ENCODE measurements at regions not wholly inside any gene's neighbourhood (a gene's known extent, or its start where the extent isn't known, plus 50 kb on each side); places are given as distances from the start of the nearest gene placed in this dataset.

GRCh38 chr20:60064554-60065196 lies 106.5 kb downstream of the CDH26 start:
- no peak for DNase-seq (ENCODE audit: low spot score)

GRCh38 chr20:60065741-60066437 lies 107.7 kb downstream of the CDH26 start:
- no peak for DNase-seq (ENCODE audit: low spot score)

- DNase-seq (ENCODE audit: low spot score): no peak
These were observed 108.2 kb downstream of the CDH26 start for GRCh38 chr20:60066438-60066823.

DNA sequence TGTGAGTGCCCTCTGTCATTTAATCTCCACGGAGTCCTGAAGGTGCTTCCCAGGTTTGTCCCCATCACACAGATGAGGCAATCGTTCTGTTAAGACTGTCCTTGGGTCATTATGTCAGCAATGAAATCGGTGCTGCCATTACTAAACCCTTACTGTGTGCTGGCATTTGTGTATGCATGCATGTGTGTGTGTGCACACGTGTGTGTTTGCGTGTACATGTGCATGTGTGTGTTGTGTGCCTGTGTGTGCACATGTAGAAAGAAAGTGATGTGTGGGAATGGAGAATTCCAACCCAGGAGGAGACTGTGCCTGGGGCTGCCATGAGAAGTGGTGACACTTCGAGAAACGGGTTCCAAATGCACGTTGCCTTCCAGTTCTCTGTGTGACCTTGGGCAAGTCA lies 110.3 kb downstream of the CDH26 start:
- no peak for DNase-seq (ENCODE audit: low spot score)

DNA sequence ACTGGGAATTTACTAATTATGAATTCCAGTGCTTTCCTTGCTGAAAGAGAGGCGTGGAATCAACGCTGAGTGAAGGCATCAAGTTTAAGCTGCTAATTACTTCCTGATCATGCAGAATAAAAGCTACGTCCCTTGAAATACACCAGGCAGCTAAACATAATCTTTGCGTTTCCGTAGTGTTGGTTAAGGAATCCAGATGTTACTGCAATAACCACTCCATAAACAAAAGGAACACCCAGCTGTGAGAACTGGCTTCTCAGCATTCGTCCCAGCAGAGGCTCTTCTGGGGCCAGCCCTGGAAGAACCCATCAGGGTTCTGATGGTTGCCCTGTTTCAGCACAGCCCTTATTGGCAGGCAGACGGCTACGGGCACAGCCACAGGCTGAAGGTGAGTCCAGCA lies 111.4 kb downstream of the CDH26 start:
- DNase-seq (ENCODE audit: low spot score): no peak

GRCh38 chr20:60070791-60071190 lies 112.6 kb downstream of the CDH26 start:
- DNase-seq (ENCODE audit: low spot score): no peak

GRCh38 chr20:60071965-60072364 lies 113.7 kb downstream of the CDH26 start:
- DNase-seq (ENCODE audit: low spot score): no peak

DNA sequence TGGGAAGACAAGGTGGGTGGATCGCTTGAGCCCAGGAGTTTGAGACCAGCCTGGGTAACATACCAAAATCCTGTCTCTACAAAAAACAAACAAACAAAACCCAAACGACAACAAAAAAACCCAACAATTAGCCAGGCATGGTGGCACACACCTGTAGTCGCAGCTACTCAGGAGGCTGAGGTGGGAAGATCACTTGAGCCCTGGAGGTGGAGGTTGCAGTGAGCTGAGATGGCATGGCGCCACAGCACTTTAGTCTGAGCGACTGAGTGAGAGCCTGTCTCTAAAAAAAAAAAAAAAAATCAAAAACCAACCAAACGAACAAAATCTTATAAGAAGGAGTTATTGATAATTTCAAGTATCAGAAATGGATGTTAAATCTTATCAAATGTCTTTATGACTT lies 114.9 kb downstream of the CDH26 start:
- DNase-seq (ENCODE audit: low spot score): no peak

DNA sequence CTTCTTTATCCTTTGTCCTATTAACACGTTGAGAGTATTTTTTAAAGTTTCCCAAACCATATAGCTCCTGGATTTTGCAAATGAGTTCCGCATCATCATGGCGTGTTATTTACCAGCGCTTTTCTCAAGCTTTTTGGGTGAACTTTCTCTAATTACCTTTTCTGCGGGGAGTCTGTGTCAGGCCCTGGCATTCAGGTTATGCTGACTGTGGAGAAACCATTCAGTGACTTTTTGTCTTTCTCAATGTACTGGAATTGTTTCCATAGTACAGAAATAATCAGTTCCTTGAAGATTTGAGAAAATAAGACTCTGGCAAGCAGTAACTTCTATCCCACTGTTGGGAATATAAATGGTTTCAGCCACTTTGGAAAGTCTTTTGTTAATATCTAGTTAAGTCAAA lies 115.3 kb downstream of the CDH26 start:
- no peak for DNase-seq (ENCODE audit: low spot score)

DNA sequence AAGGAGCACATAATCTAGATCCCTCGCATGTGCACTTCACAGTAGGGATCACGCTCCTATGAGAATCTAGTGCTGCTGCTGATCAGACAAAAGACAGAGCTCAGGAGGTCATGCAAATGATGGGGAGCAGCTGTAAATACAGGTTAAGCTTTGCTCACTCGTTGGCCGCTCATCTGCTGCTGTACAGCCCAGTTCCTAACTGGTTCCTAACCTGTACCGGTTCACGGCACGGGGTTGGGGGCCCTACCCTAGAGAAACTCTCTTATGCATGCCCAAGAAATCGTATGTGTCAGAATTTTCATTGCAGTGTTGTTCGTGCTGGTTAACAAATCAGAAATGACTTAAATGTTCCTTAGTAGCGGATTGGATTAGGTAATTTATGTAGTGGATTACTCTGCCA lies 116.1 kb downstream of the CDH26 start:
- no peak for DNase-seq (ENCODE audit: low spot score)

- DNase-seq (ENCODE audit: low spot score): no peak
These were observed 120.4 kb downstream of the CDH26 start for GRCh38 chr20:60078351-60079250.

GRCh38 chr20:60080401-60080800 lies 122.2 kb downstream of the CDH26 start:
- no peak for DNase-seq (ENCODE audit: low spot score)

- no peak for DNase-seq (ENCODE audit: low spot score)
These were observed 127.4 kb downstream of the CDH26 start for GRCh38 chr20:60085551-60086132.

- DNase-seq (ENCODE audit: low spot score): no peak
These were observed 128.8 kb downstream of the CDH26 start for GRCh38 chr20:60086821-60087562.

GRCh38 chr20:60087563-60088105 lies 129.4 kb downstream of the CDH26 start:
- DNase-seq (ENCODE audit: low spot score): no peak

- no peak for DNase-seq (ENCODE audit: low spot score)
These were observed 130.0 kb downstream of the CDH26 start for GRCh38 chr20:60088236-60088635.

- DNase-seq (ENCODE audit: low spot score): no peak
These were observed 132.4 kb downstream of the CDH26 start for GRCh38 chr20:60090631-60091030.

- DNase-seq (ENCODE audit: low spot score): no peak
These were observed 133.1 kb downstream of the CDH26 start for GRCh38 chr20:60091305-60091704.

DNA sequence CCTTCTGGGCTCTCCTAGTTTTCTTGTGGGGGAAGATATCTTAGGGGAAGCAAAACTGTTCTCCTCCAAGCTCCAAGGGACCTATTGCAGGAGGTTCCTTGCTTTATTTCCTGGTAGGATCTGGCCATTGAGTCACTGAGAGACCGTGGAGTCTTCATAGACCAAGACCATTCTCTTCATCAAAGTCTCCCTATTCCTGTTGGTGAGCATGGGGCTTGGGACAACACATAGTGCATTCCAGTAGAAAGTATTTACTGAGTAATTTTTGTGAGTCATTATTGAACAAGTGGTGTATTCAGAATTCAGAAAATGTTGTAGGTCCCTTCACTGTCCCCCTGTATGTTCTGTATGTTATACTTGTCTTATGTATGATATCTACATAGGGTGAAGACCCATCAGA lies 133.6 kb downstream of the CDH26 start:
- DNase-seq (ENCODE audit: low spot score): no peak

DNA sequence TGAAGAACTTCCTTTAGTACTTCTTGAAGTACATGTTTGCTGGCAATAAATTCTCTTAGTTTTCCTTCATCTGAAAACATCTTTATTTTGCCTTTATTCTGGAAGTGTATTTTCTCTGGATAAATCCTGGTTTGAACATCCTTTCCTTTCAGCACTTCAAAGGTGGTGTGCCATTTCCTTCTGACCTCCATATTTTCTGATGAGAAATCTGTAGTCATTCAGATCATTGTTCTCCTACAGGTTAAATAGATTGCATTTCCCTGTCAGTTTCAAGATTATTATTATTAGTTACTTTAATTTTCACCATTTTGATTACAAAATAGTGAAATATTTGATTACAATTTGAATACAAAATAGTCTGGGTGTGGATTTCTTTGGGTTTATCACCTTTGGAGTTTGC lies 134.5 kb downstream of the CDH26 start:
- DNase-seq (ENCODE audit: low spot score): no peak

DNA sequence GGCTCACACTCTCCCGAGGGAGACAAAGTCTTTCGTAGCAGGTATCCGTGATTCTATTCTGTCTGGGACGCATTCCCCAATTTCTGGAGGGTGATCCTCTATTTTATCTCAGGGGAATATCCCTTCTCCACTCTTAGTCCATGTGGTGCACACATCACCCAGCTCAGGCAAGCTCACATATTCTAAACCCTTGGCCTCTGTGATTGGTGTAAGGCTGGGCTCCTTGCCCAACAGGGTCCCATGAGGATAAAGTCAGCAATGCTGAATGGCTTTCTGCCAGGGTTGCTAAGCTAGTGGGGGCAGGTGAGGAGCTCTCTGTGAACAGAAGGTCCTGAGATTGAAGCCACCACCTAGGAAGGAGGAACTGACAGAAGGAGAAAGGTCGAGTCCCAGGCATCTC lies 137.2 kb downstream of the CDH26 start:
- DNase-seq (ENCODE audit: low spot score): no peak

- no peak for DNase-seq (ENCODE audit: low spot score)
These were observed 137.9 kb downstream of the CDH26 start for GRCh38 chr20:60096166-60096565.
